GM19452 (cell line): ENCODE measurements at regions not wholly inside any gene's neighbourhood (a gene's known extent, or its start where the extent isn't known, plus 50 kb on each side); places are given as distances from the start of the nearest gene placed in this dataset.

ENCODE experiments used
- ATAC-seq: cut with Tn5 transposase; IDR thresholded peaks from one replicate; pipeline ENCODE4 v1.9.1; 2021; ENCODE audit not compliant: unreplicated experiment

GRCh38 chr9:1320607-1321195 lies 270.5 kb downstream of the DMRT2 start:
- no peak for ATAC-seq

- no peak for ATAC-seq
Observed at GRCh38 chr9:1327467-1327866, 277.3 kb downstream of the DMRT2 start.

GRCh38 chr9:1328341-1328740 lies 278.2 kb downstream of the DMRT2 start:
- no peak for ATAC-seq

GRCh38 chr9:1331546-1332038 lies 281.4 kb downstream of the DMRT2 start:
- ATAC-seq = no peak

- no peak for ATAC-seq
Observed at GRCh38 chr9:1332156-1332555, 282.0 kb downstream of the DMRT2 start.

- no peak for ATAC-seq
Observed at GRCh38 chr9:1335174-1335573, 285.0 kb downstream of the DMRT2 start.

GRCh38 chr9:1337169-1337568 lies 287.0 kb downstream of the DMRT2 start:
- no peak for ATAC-seq

GRCh38 chr9:1340390-1340789 lies 290.2 kb downstream of the DMRT2 start:
- no peak for ATAC-seq

- no peak for ATAC-seq
Observed at GRCh38 chr9:1353291-1353690, 303.1 kb downstream of the DMRT2 start.

GRCh38 chr9:1354086-1354485 lies 303.9 kb downstream of the DMRT2 start:
- ATAC-seq = no peak

GRCh38 chr9:1354606-1355005 lies 304.4 kb downstream of the DMRT2 start:
- no peak for ATAC-seq

GRCh38 chr9:1355656-1356055 lies 305.5 kb downstream of the DMRT2 start:
- no peak for ATAC-seq

- no peak for ATAC-seq
Observed at GRCh38 chr9:1362845-1363244, 312.7 kb downstream of the DMRT2 start.

GRCh38 chr9:1366276-1366675 lies 316.1 kb downstream of the DMRT2 start:
- no peak for ATAC-seq

GRCh38 chr9:1369297-1369696 lies 319.1 kb downstream of the DMRT2 start:
- no peak for ATAC-seq

GRCh38 chr9:1373445-1373844 lies 323.3 kb downstream of the DMRT2 start:
- ATAC-seq = no peak

GRCh38 chr9:1383899-1384455 lies 333.8 kb downstream of the DMRT2 start:
- no peak for ATAC-seq

GRCh38 chr9:1384816-1385215 lies 334.7 kb downstream of the DMRT2 start:
- no peak for ATAC-seq

GRCh38 chr9:1386420-1386819 lies 336.3 kb downstream of the DMRT2 start:
- no peak for ATAC-seq

GRCh38 chr9:1388216-1388615 lies 338.1 kb downstream of the DMRT2 start:
- ATAC-seq = no peak

GRCh38 chr9:1400983-1401382 lies 350.8 kb downstream of the DMRT2 start:
- ATAC-seq = no peak

GRCh38 chr9:1404940-1405339 lies 354.8 kb downstream of the DMRT2 start:
- no peak for ATAC-seq

GRCh38 chr9:1411826-1412225 lies 361.7 kb downstream of the DMRT2 start:
- ATAC-seq = no peak
